H1 (cell line): ENCODE measurements at regions not wholly inside any gene's neighbourhood (a gene's known extent, or its start where the extent isn't known, plus 50 kb on each side); places are given as distances from the start of the nearest gene placed in this dataset.

ENCODE experiments used
- SIN3A ChIP-seq, 2 experiments: IDR thresholded peaks in 1 of 2; conservative IDR thresholded peaks in 1 of 2; 2 replicates each; pipeline ENCODE4 v1.6.1; 2011 to 2012; ENCODE audit warnings: low read length in 2 of 2, improper control_type of control experiment in 1 of 2, low read depth in 1 of 2, mild to moderate bottlenecking in 1 of 2
- TEAD4 ChIP-seq: IDR thresholded peaks from 2 replicates; pipeline ENCODE4 v1.6.1; 2012; ENCODE audit warnings: low read depth, low read length, inconsistent platforms, mixed read lengths

DNA sequence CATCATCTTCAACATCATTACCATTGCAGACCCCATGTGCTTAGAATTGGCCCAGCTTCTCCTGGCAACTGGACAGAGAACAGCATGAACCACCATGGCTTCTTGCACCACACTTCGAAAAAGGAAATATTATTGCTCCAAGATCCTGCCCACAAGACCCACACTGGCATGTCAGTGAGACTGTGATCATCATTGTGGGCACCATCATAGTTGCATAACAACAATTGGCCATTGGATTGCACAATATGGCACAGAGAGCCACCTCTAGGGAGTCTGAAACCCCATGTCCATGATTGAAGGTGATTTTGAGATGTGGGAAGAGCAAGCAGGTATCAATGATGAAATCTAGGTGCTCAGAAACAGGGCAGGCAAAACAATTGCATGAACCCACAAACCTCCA is 918.9 kb downstream of the GRID1 start:
- no peak for TF ChIP-seq TEAD4
- TF ChIP-seq SIN3A (conservative IDR thresholded peaks at IDR 0.05 in 1 of 2, IDR thresholded peaks at IDR 0.05 in 1 of 2; ENCODE audit: low read depth in 1 of 2, low read length in 2 of 2): no peak
